ENCODE measurements at regions not wholly inside any gene's neighbourhood (a gene's known extent, or its start where the extent isn't known, plus 50 kb on each side); places are given as distances from the start of the nearest gene placed in this dataset.
"Not testable (repeated sequence)": the region's sequence is repeated elsewhere in the genome, so short reads cannot be mapped to it uniquely, and the experiment has no call there.

DNA sequence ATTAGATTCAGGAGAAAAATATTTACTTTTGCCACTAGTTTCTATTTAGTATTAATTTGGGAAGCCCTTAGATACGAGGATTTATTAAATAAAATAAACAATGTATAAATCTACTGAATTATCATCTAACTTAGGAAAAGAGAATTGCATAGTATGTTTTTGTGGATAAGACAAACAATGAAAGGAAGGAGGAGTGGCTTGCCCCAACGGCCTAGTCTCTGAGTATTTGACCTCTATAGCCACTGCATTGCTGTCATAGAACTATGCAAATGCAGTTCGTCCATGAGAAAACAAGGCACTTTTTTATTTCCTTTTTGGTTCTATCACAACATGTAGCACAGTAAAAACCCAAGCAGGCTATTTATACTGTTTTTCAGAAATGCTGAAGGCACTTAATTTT lies 321.2 kb upstream of the CCNH start:
- no peak for DNase-seq (ENCODE audit: low spot score)
- Histone ChIP-seq H3K4me3 (no peak overlapping the region), H3K27ac (no peak overlapping the region)
- TF ChIP-seq, protein P1, sequence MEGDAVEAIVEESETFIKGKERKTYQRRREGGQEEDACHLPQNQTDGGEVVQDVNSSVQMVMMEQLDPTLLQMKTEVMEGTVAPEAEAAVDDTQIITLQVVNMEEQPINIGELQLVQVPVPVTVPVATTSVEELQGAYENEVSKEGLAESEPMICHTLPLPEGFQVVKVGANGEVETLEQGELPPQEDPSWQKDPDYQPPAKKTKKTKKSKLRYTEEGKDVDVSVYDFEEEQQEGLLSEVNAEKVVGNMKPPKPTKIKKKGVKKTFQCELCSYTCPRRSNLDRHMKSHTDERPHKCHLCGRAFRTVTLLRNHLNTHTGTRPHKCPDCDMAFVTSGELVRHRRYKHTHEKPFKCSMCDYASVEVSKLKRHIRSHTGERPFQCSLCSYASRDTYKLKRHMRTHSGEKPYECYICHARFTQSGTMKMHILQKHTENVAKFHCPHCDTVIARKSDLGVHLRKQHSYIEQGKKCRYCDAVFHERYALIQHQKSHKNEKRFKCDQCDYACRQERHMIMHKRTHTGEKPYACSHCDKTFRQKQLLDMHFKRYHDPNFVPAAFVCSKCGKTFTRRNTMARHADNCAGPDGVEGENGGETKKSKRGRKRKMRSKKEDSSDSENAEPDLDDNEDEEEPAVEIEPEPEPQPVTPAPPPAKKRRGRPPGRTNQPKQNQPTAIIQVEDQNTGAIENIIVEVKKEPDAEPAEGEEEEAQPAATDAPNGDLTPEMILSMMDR (IDR thresholded peaks at IDR 0.05): no peak

DNA sequence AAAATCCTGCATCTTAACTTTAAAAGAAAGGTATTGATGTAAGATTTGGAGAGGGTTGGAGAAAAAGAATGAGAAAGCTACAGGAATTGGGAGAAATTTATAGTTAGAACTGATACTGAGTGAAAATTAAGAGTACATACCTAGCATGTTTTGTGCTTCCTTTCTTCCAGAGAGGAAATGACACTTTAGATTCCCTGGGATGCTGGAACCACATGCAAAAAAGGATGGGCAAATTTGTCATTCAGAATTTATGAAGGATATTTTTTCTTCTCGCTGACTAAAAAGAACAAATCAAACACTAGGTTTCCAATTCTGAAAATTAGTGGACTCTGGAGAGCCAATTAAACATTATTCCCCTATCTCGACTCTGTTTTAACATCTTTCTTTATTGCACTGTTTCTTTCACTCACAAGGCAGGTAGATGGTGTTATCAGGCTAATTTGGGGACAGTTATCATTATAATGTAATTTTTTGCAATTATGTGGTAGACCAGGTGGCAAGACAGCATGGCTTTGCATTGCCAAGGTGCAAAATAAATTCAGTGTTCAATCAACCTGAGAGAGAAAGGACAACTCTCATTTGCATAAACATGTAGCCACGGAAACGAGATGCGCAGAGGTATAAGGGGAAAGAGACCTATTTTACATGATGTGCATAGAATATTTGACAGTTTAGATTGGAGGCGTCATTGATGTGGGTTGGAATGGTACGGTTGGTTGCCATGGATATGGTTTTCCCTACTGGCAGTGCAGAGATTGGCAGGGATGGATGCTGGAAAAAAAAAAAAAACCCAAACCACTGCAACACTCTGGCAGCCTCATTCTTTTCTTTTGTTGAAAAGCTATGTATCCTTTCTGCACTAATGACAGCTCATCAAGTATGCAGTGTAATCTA lies 320.4 kb upstream of the CCNH start:
- Histone ChIP-seq H3K4me3 (no peak overlapping the region), H3K27ac (no peak overlapping the region)
- no peak for DNase-seq (ENCODE audit: low spot score)
- TF ChIP-seq, protein P1 (IDR thresholded peaks at IDR 0.05): no peak

DNA sequence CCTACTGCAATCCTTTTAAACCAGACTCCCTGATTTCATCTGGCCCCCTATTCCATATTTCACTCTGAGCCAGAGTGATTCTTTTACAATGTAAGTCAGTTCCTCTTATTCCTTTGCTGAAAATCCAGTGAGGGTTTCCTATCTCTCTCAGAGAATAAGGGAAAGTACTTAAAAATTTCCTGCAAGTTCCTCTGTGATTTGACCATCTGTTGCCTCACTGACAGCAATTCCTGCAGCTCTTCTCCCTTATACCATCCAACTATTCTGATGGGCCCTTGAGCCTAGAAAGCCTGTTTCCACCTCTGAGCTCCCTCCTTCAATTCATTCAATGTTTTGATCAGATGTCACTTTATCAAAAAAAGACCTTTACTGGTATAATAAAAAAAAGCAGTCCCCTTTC lies 317.1 kb upstream of the CCNH start:
- TF ChIP-seq, protein P1 (IDR thresholded peaks at IDR 0.05): no peak
- no peak overlapping the region for H3K27ac ChIP-seq
- H3K4me3 ChIP-seq: no peak overlapping the region
- no peak for DNase-seq (ENCODE audit: low spot score)

DNA sequence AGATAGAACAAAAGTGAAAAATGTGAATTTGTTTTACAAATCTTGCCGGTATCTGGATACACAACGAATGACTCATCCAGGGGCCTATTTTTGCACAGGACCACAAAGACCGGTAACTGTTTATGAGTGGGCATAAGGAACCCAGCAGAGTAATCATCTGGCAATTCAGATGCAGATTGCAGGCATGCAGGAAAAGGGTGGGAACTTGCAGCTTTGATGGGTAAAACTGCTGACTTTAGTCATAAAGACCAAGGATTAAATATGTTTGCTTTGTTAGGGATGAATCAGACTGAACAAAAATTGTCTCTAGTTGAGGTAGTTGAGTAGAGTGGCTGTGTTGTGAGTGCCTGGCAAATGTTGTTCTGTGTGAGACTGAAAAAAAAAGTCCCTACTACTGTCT lies 309.6 kb upstream of the CCNH start:
- DNase-seq (ENCODE audit: low spot score): no peak
- no peak overlapping the region for H3K27ac ChIP-seq
- TF ChIP-seq, protein P1 (IDR thresholded peaks at IDR 0.05): no peak
- no peak overlapping the region for H3K4me3 ChIP-seq

DNA sequence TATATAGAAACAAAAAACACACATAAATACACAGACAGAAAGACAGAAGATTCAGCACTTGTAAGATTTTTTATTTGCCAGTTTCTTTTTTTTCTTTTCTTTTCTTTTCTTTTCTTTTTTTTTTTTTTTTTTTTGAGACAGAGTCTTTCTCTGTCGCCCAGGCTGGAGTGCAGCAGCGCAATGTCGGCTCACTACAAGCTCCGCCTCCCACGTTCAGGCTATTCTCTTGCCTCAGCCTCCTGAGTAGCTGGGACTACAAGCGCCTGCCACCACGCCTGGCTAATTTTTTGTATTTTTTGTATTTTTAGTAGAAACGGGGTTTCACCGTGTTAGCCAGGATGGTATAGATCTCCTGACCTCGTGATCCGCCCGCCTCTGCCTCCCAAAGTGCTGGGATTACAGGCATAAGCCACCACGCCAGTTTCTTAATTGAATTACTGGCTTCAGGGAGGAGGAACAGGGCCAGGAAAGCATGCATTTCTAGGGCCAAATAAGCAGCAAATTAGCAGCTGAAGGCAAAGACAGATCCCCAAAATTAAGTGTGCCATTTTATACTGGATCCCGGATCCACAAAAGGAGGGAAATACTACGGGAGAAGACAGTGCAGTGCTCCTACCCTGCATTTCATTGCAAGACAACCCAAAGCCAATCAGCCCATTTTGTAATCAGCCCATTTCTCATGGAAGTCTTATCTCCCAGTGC lies 305.6 kb upstream of the CCNH start:
- not testable (repeated sequence) for H3K4me3 ChIP-seq; DNase-seq (ENCODE audit: low spot score); H3K27ac ChIP-seq

DNA sequence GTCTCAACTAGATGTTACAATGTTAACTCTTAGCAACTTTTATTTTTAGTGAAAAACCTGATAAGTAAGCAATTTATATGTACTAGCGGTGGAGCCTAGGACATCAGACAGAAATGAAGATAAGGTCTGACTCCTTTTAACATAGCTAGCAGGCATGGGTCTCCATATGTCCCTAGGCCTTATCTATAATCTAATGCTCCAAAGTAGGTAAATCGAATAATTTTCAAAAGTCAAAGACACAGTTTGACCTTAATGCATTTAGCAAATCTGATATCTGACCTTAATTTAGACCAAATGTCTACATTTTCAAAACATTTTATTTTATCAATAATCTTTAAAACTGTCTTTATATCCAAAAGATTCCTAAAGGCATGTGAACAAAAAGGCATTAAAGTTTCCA lies 305.0 kb upstream of the CCNH start:
- H3K4me3 ChIP-seq: no peak overlapping the region
- TF ChIP-seq, protein P1 (IDR thresholded peaks at IDR 0.05): no peak
- H3K27ac ChIP-seq: no peak overlapping the region
- DNase-seq (ENCODE audit: low spot score): no peak

DNA sequence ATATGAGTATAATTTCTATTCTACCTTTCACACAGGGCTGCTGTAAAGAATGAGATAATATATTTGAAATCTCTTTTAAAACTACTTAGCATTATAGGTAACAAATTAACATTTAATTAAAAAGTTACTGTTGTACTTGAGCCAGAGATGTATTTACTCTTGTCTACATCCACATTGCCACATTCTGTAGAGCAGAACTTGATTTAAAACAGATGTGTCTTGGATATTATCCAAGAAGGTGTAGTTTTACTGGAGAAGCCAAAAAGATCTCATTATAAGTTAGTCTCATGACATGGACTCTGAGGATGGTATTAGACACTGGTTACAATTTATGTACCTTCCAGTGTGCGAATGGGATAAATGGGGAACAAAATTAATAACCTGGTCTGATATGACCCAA lies 293.1 kb upstream of the CCNH start:
- TF ChIP-seq, protein P1 (IDR thresholded peaks at IDR 0.05): no peak
- no peak overlapping the region for H3K4me3 ChIP-seq
- no peak for DNase-seq (ENCODE audit: low spot score)
- H3K27ac ChIP-seq: no peak overlapping the region
